ENCODE measurements at regions not wholly inside any gene's neighbourhood (a gene's known extent, or its start where the extent isn't known, plus 50 kb on each side); places are given as distances from the start of the nearest gene placed in this dataset.

GRCh38 chr3:109977897-109978296, 640.6 kb upstream of the DPPA4 start:
- Histone ChIP-seq H3K27me3 (ENCODE audit: insufficient read depth, poor library complexity, severe bottlenecking) (no peaks in the 10 kb centered on the region), H3K27ac (replicated peaks) (no peak overlapping the region), H3K4me3 (replicated peaks; ENCODE audit: insufficient read depth, low read length) (no peak overlapping the region)
- TF ChIP-seq GABPA (IDR thresholded peaks at IDR 0.05; ENCODE audit: low read depth), result no peak
- no peak for TF ChIP-seq POLR2AphosphoS5 (IDR thresholded peaks at IDR 0.05; ENCODE audit: low read depth)
- TF ChIP-seq CTCF (IDR thresholded peaks at IDR 0.05; ENCODE audit: insufficient read depth, low read length), result no peak
- no peak for TF ChIP-seq REST (IDR thresholded peaks at IDR 0.05; ENCODE audit: insufficient replicate concordance, low read depth)
- no peak for TF ChIP-seq SPI1 (IDR thresholded peaks at IDR 0.05; ENCODE audit: borderline replicate concordance, low read depth)
- DNase-seq (ENCODE audit: low read depth in 1 of 2, low spot score in 1 of 2), result no peak

GRCh38 chr3:109982201-109982600, 644.9 kb upstream of the DPPA4 start:
- Histone ChIP-seq H3K27ac (replicated peaks) (no peak overlapping the region), H3K4me3 (replicated peaks; ENCODE audit: insufficient read depth, low read length) (no peak overlapping the region), H3K27me3 (ENCODE audit: insufficient read depth, poor library complexity, severe bottlenecking) (no peaks in the 10 kb centered on the region)
- TF ChIP-seq SPI1 (IDR thresholded peaks at IDR 0.05; ENCODE audit: borderline replicate concordance, low read depth) (no peak), CTCF (IDR thresholded peaks at IDR 0.05; ENCODE audit: insufficient read depth, low read length) (no peak), GABPA (IDR thresholded peaks at IDR 0.05; ENCODE audit: low read depth) (no peak), POLR2AphosphoS5 (IDR thresholded peaks at IDR 0.05; ENCODE audit: low read depth) (no peak), REST (IDR thresholded peaks at IDR 0.05; ENCODE audit: insufficient replicate concordance, low read depth) (no peak)
- no peak for DNase-seq (ENCODE audit: low read depth in 1 of 2, low spot score in 1 of 2)

- no peak for DNase-seq (ENCODE audit: low read depth in 1 of 2, low spot score in 1 of 2)
- no peak for TF ChIP-seq GABPA (IDR thresholded peaks at IDR 0.05; ENCODE audit: low read depth)
- Histone ChIP-seq H3K4me3 (replicated peaks; ENCODE audit: insufficient read depth, low read length) (no peak overlapping the region), H3K27me3 (ENCODE audit: insufficient read depth, poor library complexity, severe bottlenecking) (no peaks in the 10 kb centered on the region), H3K27ac (replicated peaks) (no peak overlapping the region)
Observed at GRCh38 chr3:109984976-109985375, 647.6 kb upstream of the DPPA4 start.

- Histone ChIP-seq H3K27me3 (ENCODE audit: insufficient read depth, poor library complexity, severe bottlenecking) (no peaks in the 10 kb centered on the region), H3K4me3 (replicated peaks; ENCODE audit: insufficient read depth, low read length) (no peak overlapping the region)
- no peak for DNase-seq (ENCODE audit: low read depth in 1 of 2, low spot score in 1 of 2)
Observed at GRCh38 chr3:109985943-109986555, 648.7 kb upstream of the DPPA4 start.

More at GRCh38 chr3:109985943-109986555, 648.7 kb upstream of the DPPA4 start:
- no peak overlapping the region for H3K27ac ChIP-seq (replicated peaks)
- no peak for TF ChIP-seq GABPA (IDR thresholded peaks at IDR 0.05; ENCODE audit: low read depth)
- TF ChIP-seq SPI1 (IDR thresholded peaks at IDR 0.05; ENCODE audit: borderline replicate concordance, low read depth), result no peak
- TF ChIP-seq POLR2AphosphoS5 (IDR thresholded peaks at IDR 0.05; ENCODE audit: low read depth), result no peak
- no peak for TF ChIP-seq REST (IDR thresholded peaks at IDR 0.05; ENCODE audit: insufficient replicate concordance, low read depth)
- no peak for TF ChIP-seq CTCF (IDR thresholded peaks at IDR 0.05; ENCODE audit: insufficient read depth, low read length)
